Stimulated activated naive B cell treated with anti-CD40 and anti-IgM and Interleukin-4, amounts not matched to agents 10 μg/mL and 1 μg/mL and 100 μg/mL, for 72 hours (primary cell): ENCODE measurements at regions not wholly inside any gene's neighbourhood (a gene's known extent, or its start where the extent isn't known, plus 50 kb on each side); places are given as distances from the start of the nearest gene placed in this dataset.
"Not testable (repeated sequence)": the region's sequence is repeated elsewhere in the genome, so short reads cannot be mapped to it uniquely, and the experiment has no call there.

Experiments
- ATAC-seq, 2 donors: fragments of 150-1000 bp; cut with Tn5 transposase; replicated peaks; 2 replicates each; pipeline ENCODE4 v1.10.0; 2021; ENCODE audit warnings: moderate library complexity in 1 of 2
- DNase-seq: peaks from one replicate; pipeline ENCODE4 v3.0.0; 2021
- H3K27ac Mint-ChIP-seq: one replicate; pipeline ENCODE4 v1.8.0; 2022; ENCODE audit warnings: mild to moderate bottlenecking, mixed read lengths
- H3K27me3 Mint-ChIP-seq, 2 donors: one replicate each; pipeline ENCODE4 v1.8.0; 2022; ENCODE audit warnings: mixed read lengths in 2 of 2
- H3K36me3 Mint-ChIP-seq, 2 donors: one replicate each; pipeline ENCODE4 v1.8.0; 2022; ENCODE audit warnings: mixed read lengths in 2 of 2, mild to moderate bottlenecking in 1 of 2
- H3K4me1 Mint-ChIP-seq, 2 donors: one replicate each; pipeline ENCODE4 v1.8.0; 2022; ENCODE audit warnings: mixed read lengths in 2 of 2, mild to moderate bottlenecking in 1 of 2
- H3K4me3 Mint-ChIP-seq, 2 donors: one replicate each; pipeline ENCODE4 v1.8.0; 2022; ENCODE audit warnings: mild to moderate bottlenecking in 2 of 2, mixed read lengths in 2 of 2, moderate library complexity in 1 of 2
- H3K9me3 Mint-ChIP-seq, 2 donors: one replicate each; pipeline ENCODE4 v1.8.0; 2022; ENCODE audit warnings: mixed read lengths in 2 of 2, mild to moderate bottlenecking in 1 of 2

GRCh38 chr12:33514893-33515292 lies 75.3 kb upstream of the SYT10 start:
- ATAC-seq (no peak), DNase-seq (no peak)
- no peak overlapping the region for H3K4me3 Mint-ChIP-seq
- no peaks in the 10 kb centered on the region for H3K27me3 Mint-ChIP-seq
- H3K4me1 Mint-ChIP-seq, result no peaks in the 10 kb centered on the region
- no peak overlapping the region for H3K27ac Mint-ChIP-seq
- no peaks in the 10 kb centered on the region for H3K36me3 Mint-ChIP-seq
- H3K9me3 Mint-ChIP-seq, result peaks cover 2 to 14% of the 10 kb centered on the region in 2 donors

DNA sequence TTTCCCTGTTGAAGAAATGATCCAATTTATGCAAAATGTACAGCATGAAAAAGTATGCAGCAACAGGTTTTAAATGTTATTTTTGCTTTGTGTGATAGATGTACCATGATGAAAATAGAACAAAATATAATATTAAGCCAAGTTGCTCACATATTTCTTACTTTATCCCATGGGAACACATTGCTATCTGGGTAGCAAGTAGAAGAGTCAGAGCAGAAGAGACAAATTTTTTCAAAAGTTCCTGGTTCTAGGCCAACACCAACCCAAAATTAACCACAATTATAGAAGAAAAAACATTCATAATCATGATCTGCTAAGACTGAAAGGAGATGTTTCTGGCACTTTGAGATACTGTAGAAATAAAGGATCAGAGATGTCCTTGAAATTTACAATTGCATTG lies 79.9 kb upstream of the SYT10 start:
- H3K27ac Mint-ChIP-seq, result no peak overlapping the region
- H3K36me3 Mint-ChIP-seq, result no peaks in the 10 kb centered on the region
- H3K27me3 Mint-ChIP-seq, result no peaks in the 10 kb centered on the region
- H3K4me3 Mint-ChIP-seq, result no peak overlapping the region
- H3K9me3 Mint-ChIP-seq, result peaks cover 0 to 6% of the 10 kb centered on the region in 2 donors
- H3K4me1 Mint-ChIP-seq, result no peaks in the 10 kb centered on the region
- no peak for ATAC-seq
- no peak for DNase-seq

DNA sequence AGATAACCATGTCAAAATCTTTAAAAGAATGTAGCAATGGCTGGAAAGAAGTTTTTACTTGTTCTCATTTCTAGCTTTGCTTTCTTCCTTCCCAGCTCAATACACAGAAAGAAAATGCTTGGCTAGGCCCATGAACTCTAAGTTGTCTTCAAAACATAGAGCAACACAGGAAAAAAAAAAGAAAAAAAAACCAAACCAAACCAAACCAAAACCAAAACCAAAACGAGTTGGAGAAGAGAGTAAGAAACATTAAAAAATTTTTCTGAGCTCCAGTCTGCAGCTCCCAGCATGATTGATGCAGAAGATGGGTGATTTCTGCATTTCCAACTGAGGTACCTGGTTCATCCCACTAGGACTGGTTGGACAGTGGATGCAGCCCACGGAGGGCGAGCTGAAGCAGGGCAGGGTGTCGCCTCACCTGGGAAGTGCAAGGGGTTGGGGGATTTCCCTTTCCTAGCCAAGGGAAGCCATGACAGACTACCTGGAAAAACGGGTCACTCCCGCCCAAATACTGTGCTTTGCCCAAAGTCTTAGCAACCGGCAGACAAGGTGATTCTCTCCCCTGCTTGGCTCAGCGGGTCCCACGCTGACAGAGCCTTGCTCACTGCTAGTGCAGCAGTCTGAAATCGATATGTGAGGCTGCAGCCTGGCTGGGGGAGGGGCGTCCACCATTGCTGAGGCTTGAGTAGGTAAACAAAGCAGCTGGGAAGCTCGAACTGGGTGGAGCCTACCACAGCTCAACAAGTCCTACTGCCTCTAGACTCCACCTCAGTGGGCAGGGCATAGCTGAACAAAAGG lies 81.1 kb upstream of the SYT10 start:
- not testable (repeated sequence) for H3K4me1 Mint-ChIP-seq, H3K4me3 Mint-ChIP-seq

DNA sequence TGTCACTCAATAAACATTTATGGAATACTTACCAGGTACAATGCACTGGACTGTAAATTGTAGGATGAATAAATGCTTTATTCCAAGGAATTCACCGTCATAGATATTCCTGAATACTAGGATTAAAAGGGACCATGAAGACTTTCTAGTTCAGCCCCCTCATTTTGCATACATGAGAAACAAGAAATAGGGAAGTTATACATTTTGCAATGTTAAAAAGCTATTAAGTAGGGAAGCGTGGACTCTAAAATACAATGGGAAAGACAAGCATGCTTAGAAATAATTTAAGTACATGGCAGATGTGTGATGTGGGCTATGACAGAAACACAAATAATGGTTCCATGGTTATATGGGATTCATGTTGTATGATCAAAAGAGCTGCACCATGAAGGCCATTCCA lies 89.4 kb upstream of the SYT10 start:
- Mint-ChIP-seq H3K27ac (no peak overlapping the region), H3K4me3 (no peak overlapping the region), H3K36me3 (no peaks in the 10 kb centered on the region), H3K4me1 (no peaks in the 10 kb centered on the region), H3K27me3 (no peaks in the 10 kb centered on the region), H3K9me3 (peaks cover 5 to 6% of the 10 kb centered on the region in 2 donors)
- no peak for ATAC-seq
- no peak for DNase-seq

More for the DNA sequence above, 81.1 kb upstream of the SYT10 start:
- not testable (repeated sequence) for ATAC-seq, H3K27ac Mint-ChIP-seq, H3K9me3 Mint-ChIP-seq, H3K27me3 Mint-ChIP-seq, DNase-seq, H3K36me3 Mint-ChIP-seq

GRCh38 chr12:33529810-33530209 lies 90.2 kb upstream of the SYT10 start:
- Mint-ChIP-seq H3K4me3 (no peak overlapping the region), H3K4me1 (no peaks in the 10 kb centered on the region), H3K27ac (no peak overlapping the region), H3K27me3 (no peaks in the 10 kb centered on the region), H3K9me3 (peaks cover 3 to 5% of the 10 kb centered on the region in 2 donors), H3K36me3 (no peaks in the 10 kb centered on the region)
- DNase-seq (no peak), ATAC-seq (no peak)

DNA sequence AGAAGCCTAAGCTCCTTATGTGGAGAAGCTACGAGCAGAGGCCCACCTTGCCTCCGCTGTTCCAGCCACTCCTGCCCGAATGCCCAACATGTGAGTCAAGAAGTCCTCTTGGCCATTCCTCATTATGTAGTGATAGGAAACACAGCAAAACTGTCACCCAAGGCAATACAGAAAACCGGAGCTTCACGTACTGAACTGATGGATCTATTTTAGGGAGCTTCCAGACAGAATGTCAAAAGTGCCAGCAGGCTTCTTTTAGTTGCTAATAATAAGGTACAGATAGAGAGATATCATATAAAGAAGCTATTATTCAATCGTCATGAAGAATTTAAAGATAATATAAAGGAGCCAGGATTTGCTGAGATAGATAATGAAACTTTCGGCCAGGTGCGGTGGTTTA lies 91.6 kb upstream of the SYT10 start:
- no peaks in the 10 kb centered on the region for H3K4me1 Mint-ChIP-seq
- no peak for DNase-seq
- no peak overlapping the region for H3K27ac Mint-ChIP-seq
- no peaks in the 10 kb centered on the region for H3K27me3 Mint-ChIP-seq
- no peak overlapping the region for H3K4me3 Mint-ChIP-seq
- H3K36me3 Mint-ChIP-seq, result no peaks in the 10 kb centered on the region
- H3K9me3 Mint-ChIP-seq, result peaks cover 0 to 5% of the 10 kb centered on the region in 2 donors
- no peak for ATAC-seq

DNA sequence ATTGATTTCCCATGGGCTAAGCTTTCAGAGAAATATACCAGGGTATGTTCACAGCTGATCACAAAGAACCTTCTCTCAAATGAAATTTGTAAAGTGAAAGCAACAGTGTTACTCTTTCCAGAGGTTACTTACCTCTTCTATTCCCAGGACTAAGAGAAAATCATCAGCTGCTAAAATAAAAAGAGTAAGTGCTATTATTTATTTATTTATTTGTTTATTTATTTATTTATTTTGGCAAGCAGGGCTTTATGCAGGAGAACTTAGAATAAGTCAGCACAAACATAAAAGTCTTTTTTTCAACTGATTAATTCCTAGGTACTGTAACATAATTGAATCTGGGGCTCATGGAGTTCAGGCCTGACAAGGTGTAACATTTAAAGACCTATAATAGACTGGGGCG lies 93.9 kb upstream of the SYT10 start:
- ATAC-seq (no peak), DNase-seq (no peak)
- Mint-ChIP-seq H3K4me3 (no peak overlapping the region), H3K27me3 (no peaks in the 10 kb centered on the region), H3K9me3 (no peaks in the 10 kb centered on the region), H3K36me3 (no peaks in the 10 kb centered on the region), H3K27ac (no peak overlapping the region), H3K4me1 (no peaks in the 10 kb centered on the region)

DNA sequence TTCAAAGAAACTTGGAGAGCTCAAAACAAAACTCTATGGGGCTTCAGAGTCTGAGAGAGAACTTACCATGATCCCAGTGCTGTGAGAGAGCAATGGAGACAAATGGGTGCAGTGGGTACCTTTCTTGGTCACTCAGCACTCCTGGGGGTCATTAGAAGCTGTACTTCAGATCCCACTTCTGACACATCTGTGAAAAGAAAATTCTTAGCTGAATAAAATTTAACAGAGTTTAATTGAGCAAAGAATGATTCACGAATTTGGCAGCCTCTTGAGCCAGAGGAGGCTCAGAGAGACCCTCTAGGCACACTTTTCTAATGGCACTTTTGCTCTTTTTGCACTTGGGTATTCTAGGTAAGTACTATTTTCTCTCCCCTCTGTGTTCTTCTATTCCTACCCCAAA lies 96.8 kb upstream of the SYT10 start:
- Mint-ChIP-seq H3K4me1 (no peaks in the 10 kb centered on the region), H3K9me3 (peaks cover 5 to 9% of the 10 kb centered on the region in 2 donors), H3K36me3 (no peaks in the 10 kb centered on the region), H3K4me3 (no peak overlapping the region), H3K27ac (no peak overlapping the region), H3K27me3 (no peaks in the 10 kb centered on the region)
- ATAC-seq (no peak), DNase-seq (no peak)

DNA sequence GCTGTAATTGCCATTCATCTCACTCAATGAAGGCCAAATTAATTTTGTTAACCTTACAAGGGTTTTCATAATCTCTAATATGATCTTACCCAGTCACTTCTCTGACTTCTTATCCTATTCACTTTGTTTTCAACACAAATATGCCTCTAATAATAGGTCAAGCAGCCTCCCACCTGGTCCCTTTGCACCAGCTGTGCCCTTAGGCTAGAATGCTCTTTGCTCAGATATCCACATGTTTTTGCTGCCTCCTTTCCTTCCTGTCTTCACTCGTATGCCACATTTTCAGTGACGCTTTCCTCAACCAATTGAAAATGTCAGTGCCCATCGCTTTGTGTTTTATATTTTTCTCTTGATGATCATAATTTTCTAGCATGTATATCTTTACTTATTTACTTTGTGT lies 106.4 kb upstream of the SYT10 start:
- H3K27me3 Mint-ChIP-seq, result no peaks in the 10 kb centered on the region
- ATAC-seq, result no peak
- no peaks in the 10 kb centered on the region for H3K36me3 Mint-ChIP-seq
- peaks cover 13 to 14% of the 10 kb centered on the region in 2 donors for H3K9me3 Mint-ChIP-seq
- no peaks in the 10 kb centered on the region for H3K4me1 Mint-ChIP-seq
- DNase-seq, result no peak
- no peak overlapping the region for H3K4me3 Mint-ChIP-seq
- no peak overlapping the region for H3K27ac Mint-ChIP-seq

DNA sequence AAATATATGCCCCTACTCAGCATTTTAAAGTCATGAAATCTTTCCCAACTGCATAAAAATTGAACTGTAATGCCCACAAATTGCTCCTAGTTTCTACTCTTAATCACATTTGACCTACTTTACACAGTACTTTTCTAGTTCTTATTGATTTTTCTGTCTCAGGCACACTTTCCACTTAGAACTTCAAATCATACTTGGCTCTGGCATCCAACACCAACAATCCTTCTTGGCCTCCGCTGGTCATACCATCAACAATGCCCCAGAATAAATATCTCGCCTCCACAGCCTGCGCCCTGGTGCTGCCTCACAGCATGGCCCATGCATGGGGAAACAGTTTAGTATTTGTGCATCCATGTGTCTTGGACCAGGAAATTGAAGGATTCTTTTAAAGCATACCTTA lies 107.5 kb upstream of the SYT10 start:
- H3K36me3 Mint-ChIP-seq, result no peaks in the 10 kb centered on the region
- no peaks in the 10 kb centered on the region for H3K4me1 Mint-ChIP-seq
- no peak for DNase-seq
- H3K27me3 Mint-ChIP-seq, result no peaks in the 10 kb centered on the region
- no peak overlapping the region for H3K27ac Mint-ChIP-seq
- peaks cover 14 to 17% of the 10 kb centered on the region in 2 donors for H3K9me3 Mint-ChIP-seq
- no peak overlapping the region for H3K4me3 Mint-ChIP-seq
- no peak for ATAC-seq

- not testable (repeated sequence) for H3K4me1 Mint-ChIP-seq, H3K36me3 Mint-ChIP-seq, H3K4me3 Mint-ChIP-seq, DNase-seq, H3K27me3 Mint-ChIP-seq, H3K27ac Mint-ChIP-seq, ATAC-seq
- peaks cover 15 to 20% of the 10 kb centered on the region in 2 donors for H3K9me3 Mint-ChIP-seq
Observed at GRCh38 chr12:33550214-33550613, 110.6 kb upstream of the SYT10 start.

DNA sequence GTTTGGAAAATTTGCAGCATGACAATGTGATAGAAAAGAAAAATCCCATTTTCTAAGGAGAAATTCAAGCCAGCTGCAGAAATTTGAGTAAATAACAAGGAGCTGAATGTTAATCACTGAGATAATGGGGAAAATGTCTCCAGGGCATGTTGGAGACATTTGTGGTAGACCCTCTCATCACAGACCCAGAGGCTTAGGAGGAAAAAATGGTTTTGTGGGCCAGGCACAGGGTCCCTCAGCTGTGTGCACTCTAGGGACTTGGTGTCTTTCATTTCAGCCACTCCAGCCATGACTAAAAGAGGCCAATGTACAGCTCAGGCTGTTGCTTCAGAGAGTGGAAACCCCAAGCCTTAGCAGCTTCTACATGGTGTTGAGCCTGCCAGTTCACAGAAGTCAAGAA lies 111.4 kb upstream of the SYT10 start:
- no peaks in the 10 kb centered on the region for H3K36me3 Mint-ChIP-seq
- DNase-seq (no peak), ATAC-seq (no peak)
- H3K9me3 Mint-ChIP-seq, result peaks cover 14 to 17% of the 10 kb centered on the region in 2 donors
- H3K4me1 Mint-ChIP-seq, result no peaks in the 10 kb centered on the region
- H3K27me3 Mint-ChIP-seq, result no peaks in the 10 kb centered on the region
- H3K4me3 Mint-ChIP-seq, result no peak overlapping the region
- H3K27ac Mint-ChIP-seq, result no peak overlapping the region

DNA sequence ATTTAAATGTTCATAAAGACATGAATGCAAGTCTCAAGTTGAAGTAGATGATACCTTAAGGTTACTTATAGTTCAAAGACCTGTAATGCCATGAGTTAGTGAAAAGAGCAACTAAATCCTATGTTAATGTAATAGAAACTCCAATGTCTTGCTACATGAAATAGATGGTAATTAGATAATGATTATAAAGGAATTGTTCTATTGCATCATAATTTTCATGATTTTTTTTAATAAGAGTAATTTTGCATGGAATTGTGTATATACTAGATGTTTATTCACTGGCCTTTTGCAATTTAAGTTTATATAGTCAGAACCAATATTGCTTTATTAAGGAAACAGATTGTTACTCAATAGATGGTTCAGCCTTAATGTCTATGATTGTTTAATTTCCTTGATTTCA lies 115.5 kb upstream of the SYT10 start:
- no peak for ATAC-seq
- Mint-ChIP-seq H3K27me3 (no peaks in the 10 kb centered on the region), H3K4me1 (no peaks in the 10 kb centered on the region), H3K4me3 (no peak overlapping the region), H3K9me3 (peaks cover 11 to 14% of the 10 kb centered on the region in 2 donors), H3K27ac (no peak overlapping the region), H3K36me3 (no peaks in the 10 kb centered on the region)
- DNase-seq, result no peak

DNA sequence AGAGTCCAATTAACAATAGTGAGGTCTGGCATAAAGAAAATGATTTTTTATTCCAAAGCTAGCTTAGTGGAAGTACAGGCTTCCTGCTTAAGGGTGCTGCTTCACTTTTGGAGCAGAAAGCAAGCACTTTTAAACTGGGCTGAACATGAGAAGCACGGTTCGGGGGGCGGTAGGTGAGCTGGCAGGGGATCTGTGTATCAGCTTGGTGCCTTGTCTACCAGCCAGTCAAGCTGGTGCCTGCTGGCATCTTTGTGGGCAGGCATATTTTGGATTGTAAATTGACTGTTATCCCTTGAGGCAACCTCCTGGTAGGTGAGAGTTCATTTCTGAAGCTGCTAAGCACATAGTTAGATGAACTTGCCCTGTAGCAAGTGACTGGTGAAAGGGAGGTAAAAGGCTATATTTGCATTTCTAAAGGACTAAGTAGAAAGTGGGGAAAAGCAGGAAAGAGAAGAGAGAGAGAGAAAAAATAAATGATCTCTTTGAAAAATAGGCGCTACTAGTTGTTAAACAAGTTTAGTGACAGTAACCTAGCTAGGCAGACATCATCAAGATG lies 121.1 kb upstream of the SYT10 start:
- H3K27ac Mint-ChIP-seq, result no peak overlapping the region
- DNase-seq (no peak), ATAC-seq (no peak)
- H3K4me3 Mint-ChIP-seq, result no peak overlapping the region
- peaks cover 9 to 16% of the 10 kb centered on the region in 2 donors for H3K9me3 Mint-ChIP-seq
- H3K27me3 Mint-ChIP-seq, result no peaks in the 10 kb centered on the region
- no peaks in the 10 kb centered on the region for H3K4me1 Mint-ChIP-seq
- no peaks in the 10 kb centered on the region for H3K36me3 Mint-ChIP-seq

GRCh38 chr12:33562401-33562800 lies 122.8 kb upstream of the SYT10 start:
- Mint-ChIP-seq H3K4me3 (no peak overlapping the region), H3K36me3 (no peaks in the 10 kb centered on the region), H3K4me1 (no peaks in the 10 kb centered on the region), H3K27ac (no peak overlapping the region), H3K27me3 (no peaks in the 10 kb centered on the region), H3K9me3 (peaks cover 9 to 16% of the 10 kb centered on the region in 2 donors)
- no peak for DNase-seq
- no peak for ATAC-seq
